Activated CD8-positive, alpha-beta T cell treated with anti-CD3 and anti-CD28 coated beads for 36 hours (primary cell): ENCODE measurements at regions not wholly inside any gene's neighbourhood (a gene's known extent, or its start where the extent isn't known, plus 50 kb on each side); places are given as distances from the start of the nearest gene placed in this dataset.

Experiments used
- ATAC-seq: fragments of 200-7000 bp; cut with Tn5 transposase; one replicate; pipeline ENCODE4 v1.10.0; 2021; ENCODE audit warnings: mild to moderate bottlenecking, moderate library complexity
- CTCF ChIA-PET: fragments of 350-600 bp; sonication (Branson Sonifier 250); formaldehyde crosslinking; loops from one replicate; lab custom pipeline; 2021; ENCODE audit warnings: antibody characterized with exemption; lab: Charles Lee
- POLR2A ChIA-PET: fragments of 350-600 bp; sonication (Branson Sonifier 250); formaldehyde crosslinking; loops from one replicate; lab custom pipeline; 2021; ENCODE audit warnings: antibody characterized with exemption; lab: Charles Lee
- DNase-seq: peaks from one replicate; pipeline ENCODE4 v3.0.0-alpha.2; 2020
- H3K27ac Mint-ChIP-seq: one replicate; pipeline ENCODE4 v1.8.0; 2021; ENCODE audit warnings: mild to moderate bottlenecking, mixed read lengths
- H3K27me3 Mint-ChIP-seq: one replicate; pipeline ENCODE4 v1.8.0; 2021; ENCODE audit warnings: mixed read lengths
- H3K36me3 Mint-ChIP-seq: one replicate; pipeline ENCODE4 v1.8.0; 2021; ENCODE audit warnings: low read depth, mixed read lengths
- H3K4me1 Mint-ChIP-seq: one replicate; pipeline ENCODE4 v1.8.0; 2021; ENCODE audit warnings: low read depth, mixed read lengths
- H3K4me3 Mint-ChIP-seq: one replicate; pipeline ENCODE4 v1.8.0; 2021; ENCODE audit warnings: mild to moderate bottlenecking, moderate library complexity, mixed read lengths
- H3K9me3 Mint-ChIP-seq: one replicate; pipeline ENCODE4 v1.8.0; 2021; ENCODE audit warnings: mixed read lengths
- intact Hi-C: fragments of 100-400 bp; cut with micrococcal nuclease; formaldehyde crosslinking; loops from one replicate; pipeline ENCODE4 v1.10.0; 2022
- TF ChIP-seq, protein P1 (sequence below): fragments of 200-600 bp; IDR thresholded peaks from one replicate; pipeline ENCODE4 v1.8.0; 2022; ENCODE audit warnings: antibody characterized with exemption, mild to moderate bottlenecking

DNA sequence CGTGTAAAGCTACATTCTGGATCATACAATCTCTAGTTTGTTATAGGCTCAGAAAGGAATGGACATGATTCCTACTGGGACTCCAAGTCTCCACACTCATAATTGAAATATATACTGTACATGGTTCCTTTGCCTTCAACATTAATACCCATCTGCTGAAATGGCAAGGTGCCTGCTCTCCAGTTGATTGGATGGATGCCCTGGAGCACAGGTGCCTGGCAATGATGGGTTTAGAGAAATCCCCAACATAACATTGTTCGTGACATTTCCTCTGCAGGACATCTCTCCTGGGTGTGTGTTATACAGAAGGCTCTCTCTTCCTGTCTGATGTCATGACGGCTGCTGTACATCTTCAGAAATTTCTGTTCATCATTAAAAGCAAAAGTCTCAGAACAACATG is 449.7 kb upstream of the CWC22 start:
- no peaks in the 10 kb centered on the region for H3K9me3 Mint-ChIP-seq
- DNase-seq (no peak), ATAC-seq (no peak)
- TF ChIP-seq, protein P1, sequence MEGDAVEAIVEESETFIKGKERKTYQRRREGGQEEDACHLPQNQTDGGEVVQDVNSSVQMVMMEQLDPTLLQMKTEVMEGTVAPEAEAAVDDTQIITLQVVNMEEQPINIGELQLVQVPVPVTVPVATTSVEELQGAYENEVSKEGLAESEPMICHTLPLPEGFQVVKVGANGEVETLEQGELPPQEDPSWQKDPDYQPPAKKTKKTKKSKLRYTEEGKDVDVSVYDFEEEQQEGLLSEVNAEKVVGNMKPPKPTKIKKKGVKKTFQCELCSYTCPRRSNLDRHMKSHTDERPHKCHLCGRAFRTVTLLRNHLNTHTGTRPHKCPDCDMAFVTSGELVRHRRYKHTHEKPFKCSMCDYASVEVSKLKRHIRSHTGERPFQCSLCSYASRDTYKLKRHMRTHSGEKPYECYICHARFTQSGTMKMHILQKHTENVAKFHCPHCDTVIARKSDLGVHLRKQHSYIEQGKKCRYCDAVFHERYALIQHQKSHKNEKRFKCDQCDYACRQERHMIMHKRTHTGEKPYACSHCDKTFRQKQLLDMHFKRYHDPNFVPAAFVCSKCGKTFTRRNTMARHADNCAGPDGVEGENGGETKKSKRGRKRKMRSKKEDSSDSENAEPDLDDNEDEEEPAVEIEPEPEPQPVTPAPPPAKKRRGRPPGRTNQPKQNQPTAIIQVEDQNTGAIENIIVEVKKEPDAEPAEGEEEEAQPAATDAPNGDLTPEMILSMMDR, result no peak
- POLR2A ChIA-PET, result no interaction called here
- H3K27ac Mint-ChIP-seq, result no peak overlapping the region
- H3K4me1 Mint-ChIP-seq, result no peaks in the 10 kb centered on the region
- H3K4me3 Mint-ChIP-seq, result no peak overlapping the region
- intact Hi-C loops, result no loop called here
- H3K27me3 Mint-ChIP-seq, result no peaks in the 10 kb centered on the region
- CTCF ChIA-PET, result no interaction called here
- H3K36me3 Mint-ChIP-seq, result no peaks in the 10 kb centered on the region

DNA sequence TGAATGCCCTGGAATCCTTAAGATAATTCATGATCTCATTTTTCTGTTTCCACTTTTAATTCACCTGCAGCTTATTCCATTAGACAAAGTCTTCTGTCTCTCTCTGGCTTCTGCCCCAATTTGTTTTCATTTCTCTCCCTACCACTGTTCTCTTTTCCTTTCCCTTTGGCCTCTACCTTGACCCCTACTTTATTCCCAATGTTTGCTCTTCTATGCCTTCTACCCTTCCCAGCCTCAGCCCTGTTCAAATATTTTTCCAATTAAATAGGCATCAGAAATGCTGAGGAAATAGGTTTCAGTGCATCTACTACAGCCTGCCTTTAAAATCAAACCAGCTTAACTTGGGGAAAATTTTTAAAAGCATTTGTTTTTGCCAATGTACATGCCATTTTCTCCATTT is 443.7 kb upstream of the CWC22 start:
- CTCF ChIA-PET, result no interaction called here
- POLR2A ChIA-PET, result no interaction called here
- intact Hi-C loops, result no loop called here
- DNase-seq, result no peak
- TF ChIP-seq, protein P1, result no peak
- no peak for ATAC-seq
- Mint-ChIP-seq H3K4me3 (no peak overlapping the region), H3K27ac (no peak overlapping the region), H3K9me3 (no peaks in the 10 kb centered on the region), H3K27me3 (no peaks in the 10 kb centered on the region), H3K36me3 (no peaks in the 10 kb centered on the region), H3K4me1 (no peaks in the 10 kb centered on the region)

DNA sequence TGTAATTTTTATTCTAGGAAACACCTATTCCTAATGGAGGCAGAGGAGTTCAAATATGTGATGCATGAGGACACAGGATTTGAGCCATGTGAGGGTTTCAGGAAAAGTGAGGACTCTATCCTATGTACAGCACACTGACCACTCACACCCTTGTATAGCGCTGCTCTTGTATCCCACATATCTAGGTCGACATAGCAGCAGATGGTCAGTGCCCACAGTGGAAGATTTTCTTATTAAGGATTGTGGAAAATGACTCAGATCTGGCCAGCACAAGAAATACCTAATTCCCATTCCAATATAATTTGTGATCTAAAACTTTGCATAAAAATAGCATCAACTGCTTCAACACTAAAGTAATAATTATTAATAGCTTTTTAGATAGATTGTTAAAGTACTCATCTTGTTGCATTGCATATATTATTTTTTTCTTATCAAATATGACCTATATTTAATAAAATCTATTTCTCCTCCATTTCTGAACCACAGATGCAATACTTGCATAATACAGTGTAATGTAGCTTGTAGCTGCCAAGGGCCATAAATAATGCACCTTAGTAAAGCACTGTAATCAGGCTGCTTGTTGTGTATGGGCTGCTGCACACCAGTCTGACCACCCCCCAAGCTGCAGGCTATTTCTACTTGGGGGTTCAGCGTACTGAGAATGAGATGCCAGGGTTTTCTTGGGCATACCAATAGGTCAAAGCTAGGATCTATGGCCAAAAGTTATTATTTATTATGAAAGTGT is 442.2 kb upstream of the CWC22 start:
- CTCF ChIA-PET, result no interaction called here
- Mint-ChIP-seq H3K9me3 (no peaks in the 10 kb centered on the region), H3K4me3 (no peak overlapping the region), H3K27me3 (no peaks in the 10 kb centered on the region), H3K27ac (no peak overlapping the region), H3K4me1 (no peaks in the 10 kb centered on the region), H3K36me3 (no peaks in the 10 kb centered on the region)
- no peak for ATAC-seq
- POLR2A ChIA-PET, result no interaction called here
- no peak for DNase-seq
- intact Hi-C loops, result no loop called here
- TF ChIP-seq, protein P1, result no peak

DNA sequence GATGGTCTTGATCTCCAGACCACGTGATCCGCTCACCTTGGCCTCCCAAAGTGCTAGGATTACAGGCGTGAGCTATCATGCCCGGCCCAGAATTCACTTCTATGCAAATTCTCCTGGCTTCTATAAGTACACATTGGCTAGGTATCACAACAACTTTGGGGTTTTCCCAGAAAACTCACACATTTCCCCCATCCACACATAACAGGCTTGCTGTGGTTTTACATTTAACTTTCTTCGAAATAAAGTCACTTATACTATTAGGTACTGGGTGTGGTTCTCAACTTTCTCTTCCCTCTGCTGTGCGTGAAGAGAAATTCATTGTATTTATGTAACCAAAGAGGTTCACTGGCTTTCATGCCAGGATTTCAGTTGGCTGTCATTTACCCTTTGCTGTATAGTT is 439.4 kb upstream of the CWC22 start:
- ATAC-seq (no peak), DNase-seq (no peak)
- Mint-ChIP-seq H3K4me1 (no peaks in the 10 kb centered on the region), H3K9me3 (peaks cover 4% of the 10 kb centered on the region), H3K4me3 (no peak overlapping the region), H3K27me3 (no peaks in the 10 kb centered on the region), H3K27ac (no peak overlapping the region), H3K36me3 (no peaks in the 10 kb centered on the region)
- ChIA-PET POLR2A (no interaction called here), CTCF (no interaction called here)
- TF ChIP-seq, protein P1, result no peak
- intact Hi-C loops, result no loop called here

DNA sequence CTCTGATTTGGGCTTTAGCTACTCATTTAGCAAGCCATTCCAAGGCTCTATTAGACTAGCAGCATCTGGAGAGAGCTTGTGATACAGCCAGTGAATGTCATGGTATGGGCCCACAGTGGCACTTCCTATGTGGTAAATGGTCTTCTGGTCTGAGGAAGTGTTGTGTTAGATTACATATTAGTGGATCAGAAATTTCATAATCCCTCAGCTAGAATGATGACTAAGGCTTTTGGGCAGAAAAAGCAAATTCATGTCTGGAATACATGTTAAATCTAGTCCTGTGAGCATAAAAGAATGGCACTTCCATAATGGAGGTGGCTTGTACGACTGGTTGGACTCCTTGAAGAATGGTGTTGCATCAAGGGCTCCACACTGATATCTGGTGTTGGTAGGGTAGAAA is 436.8 kb upstream of the CWC22 start:
- H3K9me3 Mint-ChIP-seq, result peaks cover 4% of the 10 kb centered on the region
- no peaks in the 10 kb centered on the region for H3K36me3 Mint-ChIP-seq
- H3K27me3 Mint-ChIP-seq, result no peaks in the 10 kb centered on the region
- TF ChIP-seq, protein P1, result no peak
- ChIA-PET CTCF (no interaction called here), POLR2A (no interaction called here)
- no peak overlapping the region for H3K4me3 Mint-ChIP-seq
- H3K4me1 Mint-ChIP-seq, result no peaks in the 10 kb centered on the region
- DNase-seq (no peak), ATAC-seq (no peak)
- intact Hi-C loops, result no loop called here
- no peak overlapping the region for H3K27ac Mint-ChIP-seq
